ENCODE measurements at regions not wholly inside any gene's neighbourhood (a gene's known extent, or its start where the extent isn't known, plus 50 kb on each side); places are given as distances from the start of the nearest gene placed in this dataset.

DNA sequence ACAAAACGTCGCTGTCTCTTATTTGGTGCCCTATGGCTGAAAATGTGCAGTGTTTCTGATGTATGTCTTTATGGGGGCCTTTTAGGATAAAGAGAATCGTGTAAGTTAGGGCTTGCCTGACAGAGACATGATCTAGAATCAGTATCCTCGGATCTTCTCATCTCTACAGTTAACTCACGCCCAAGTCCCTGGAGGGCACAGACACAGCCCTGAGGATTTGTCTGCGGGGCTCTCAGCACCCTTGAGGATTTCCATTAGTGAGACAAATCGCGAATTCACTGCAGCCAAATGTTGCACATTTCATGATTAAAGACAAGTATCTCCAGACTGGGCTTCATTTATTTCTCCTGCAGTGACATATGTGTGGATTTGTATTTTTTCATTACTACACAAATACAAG is 552.7 kb downstream of the C6orf118 start:
- TF ChIP-seq POLR2AphosphoS5 (IDR thresholded peaks at IDR 0.05) (no peak), CTCF (IDR thresholded peaks at IDR 0.05) (no peak)
